ENCODE measurements at regions not wholly inside any gene's neighbourhood (a gene's known extent, or its start where the extent isn't known, plus 50 kb on each side); places are given as distances from the start of the nearest gene placed in this dataset.

- DNase-seq (ENCODE audit: extremely low read depth in 1 of 2, low read depth in 1 of 2) = no peak
Observed at GRCh38 chr13:108156749-108157148, 58.6 kb downstream of the LIG4 start.

- DNase-seq (ENCODE audit: extremely low read depth in 1 of 2, low read depth in 1 of 2) = peak; percentile 9 to 20
Observed at GRCh38 chr13:108155185-108156106, 59.9 kb downstream of the LIG4 start.

GRCh38 chr13:108154421-108154858, 60.9 kb downstream of the LIG4 start:
- DNase-seq (ENCODE audit: extremely low read depth in 1 of 2, low read depth in 1 of 2) = no peak

GRCh38 chr13:108146642-108147041, 68.7 kb downstream of the LIG4 start:
- DNase-seq (ENCODE audit: extremely low read depth in 1 of 2, low read depth in 1 of 2) = no peak

- DNase-seq (ENCODE audit: extremely low read depth in 1 of 2, low read depth in 1 of 2) = no peak
Observed at GRCh38 chr13:108142702-108143436, 72.5 kb downstream of the LIG4 start.

- no peak for DNase-seq (ENCODE audit: extremely low read depth in 1 of 2, low read depth in 1 of 2)
Observed at GRCh38 chr13:108137176-108137575, 78.2 kb downstream of the LIG4 start.

GRCh38 chr13:108127406-108127805, 87.9 kb downstream of the LIG4 start:
- no peak for DNase-seq (ENCODE audit: extremely low read depth in 1 of 2, low read depth in 1 of 2)

- DNase-seq (ENCODE audit: extremely low read depth in 1 of 2, low read depth in 1 of 2) = no peak
Observed at GRCh38 chr13:108126056-108126455, 89.3 kb downstream of the LIG4 start.

- DNase-seq (ENCODE audit: extremely low read depth in 1 of 2, low read depth in 1 of 2) = no peak
Observed at GRCh38 chr13:108121406-108121805, 93.9 kb downstream of the LIG4 start.

GRCh38 chr13:108120856-108121255, 94.5 kb downstream of the LIG4 start:
- no peak for DNase-seq (ENCODE audit: extremely low read depth in 1 of 2, low read depth in 1 of 2)

GRCh38 chr13:108120302-108120701, 95.0 kb downstream of the LIG4 start:
- DNase-seq (ENCODE audit: extremely low read depth in 1 of 2, low read depth in 1 of 2) = no peak

GRCh38 chr13:108115738-108116137, 99.6 kb downstream of the LIG4 start:
- no peak for DNase-seq (ENCODE audit: extremely low read depth in 1 of 2, low read depth in 1 of 2)

- no peak for DNase-seq (ENCODE audit: extremely low read depth in 1 of 2, low read depth in 1 of 2)
Observed at GRCh38 chr13:108113407-108113806, 101.9 kb downstream of the LIG4 start.

GRCh38 chr13:108104736-108105135, 110.6 kb downstream of the LIG4 start:
- no peak for DNase-seq (ENCODE audit: extremely low read depth in 1 of 2, low read depth in 1 of 2)

- DNase-seq (ENCODE audit: extremely low read depth in 1 of 2, low read depth in 1 of 2) = no peak
Observed at GRCh38 chr13:108102771-108103170, 112.6 kb downstream of the LIG4 start.

GRCh38 chr13:108096301-108096915, 118.9 kb downstream of the LIG4 start:
- DNase-seq (ENCODE audit: extremely low read depth in 1 of 2, low read depth in 1 of 2) = no peak

GRCh38 chr13:108095036-108095435, 120.3 kb downstream of the LIG4 start:
- DNase-seq (ENCODE audit: extremely low read depth in 1 of 2, low read depth in 1 of 2) = no peak

GRCh38 chr13:108093616-108094015, 121.7 kb downstream of the LIG4 start:
- no peak for DNase-seq (ENCODE audit: extremely low read depth in 1 of 2, low read depth in 1 of 2)

GRCh38 chr13:108087810-108088209, 127.5 kb downstream of the LIG4 start:
- no peak for DNase-seq (ENCODE audit: extremely low read depth in 1 of 2, low read depth in 1 of 2)

GRCh38 chr13:108086678-108087077, 128.7 kb downstream of the LIG4 start:
- DNase-seq (ENCODE audit: extremely low read depth in 1 of 2, low read depth in 1 of 2) = no peak

- no peak for DNase-seq (ENCODE audit: extremely low read depth in 1 of 2, low read depth in 1 of 2)
Observed at GRCh38 chr13:108084840-108085239, 130.5 kb downstream of the LIG4 start.
